ENCODE measurements at regions not wholly inside any gene's neighbourhood (a gene's known extent, or its start where the extent isn't known, plus 50 kb on each side); places are given as distances from the start of the nearest gene placed in this dataset.
"Not testable (repeated sequence)": the region's sequence is repeated elsewhere in the genome, so short reads cannot be mapped to it uniquely, and the experiment has no call there.

DNA sequence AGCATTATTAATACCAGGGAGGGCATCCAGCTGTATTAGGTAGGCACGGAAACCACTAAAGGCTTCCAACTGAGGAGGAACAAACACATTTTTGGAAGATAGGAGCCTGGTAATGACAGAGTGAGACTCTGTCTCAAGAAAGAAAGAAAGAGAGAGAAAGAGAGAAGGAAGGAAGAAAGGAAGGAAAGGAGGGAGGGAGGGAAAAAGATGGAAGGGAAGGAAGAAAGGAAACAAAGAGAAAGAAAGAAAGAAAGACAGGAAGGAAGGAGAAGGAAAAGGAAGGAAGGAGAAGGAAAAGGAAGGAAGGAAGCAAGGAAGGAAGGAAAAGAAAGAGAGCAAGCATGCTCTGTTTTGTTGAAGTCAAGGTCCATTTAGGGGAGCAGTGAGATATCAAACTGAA is 103.8 kb upstream of the RFX8 start:
- Mint-ChIP-seq H3K27ac (peak overlapping the region; percentile 40), H3K27me3 (no peaks in the 10 kb centered on the region), H3K36me3 (no peaks in the 10 kb centered on the region), H3K9me3 (peaks cover under 1% of the 10 kb centered on the region), H3K4me1 (no peaks in the 10 kb centered on the region), H3K4me3 (no peak overlapping the region)
- no peak for ATAC-seq

DNA sequence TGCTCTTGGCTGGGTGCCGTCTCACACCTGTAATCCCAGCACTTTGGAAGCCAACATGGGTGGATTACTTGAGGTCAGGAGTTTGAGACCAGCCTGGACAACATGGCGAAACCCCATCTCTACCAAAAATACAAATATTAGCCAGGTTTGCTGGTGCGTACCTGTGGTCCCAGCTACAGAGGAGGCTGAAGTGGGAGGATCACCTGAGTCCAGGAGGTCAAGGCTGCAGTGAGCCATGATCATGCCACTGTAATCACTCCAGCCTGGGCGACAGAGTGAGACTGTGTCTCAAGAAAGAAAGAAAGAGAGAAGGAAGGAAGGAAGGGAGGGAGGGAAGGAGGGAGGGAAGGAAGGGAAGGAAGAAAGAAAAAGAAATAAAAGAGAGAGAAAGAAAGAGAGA is 103.2 kb upstream of the RFX8 start:
- H3K27me3 Mint-ChIP-seq, H3K36me3 Mint-ChIP-seq, ATAC-seq, H3K9me3 Mint-ChIP-seq, H3K4me3 Mint-ChIP-seq, H3K4me1 Mint-ChIP-seq: not testable (repeated sequence)
- peak overlapping the region; percentile 40 for H3K27ac Mint-ChIP-seq

DNA sequence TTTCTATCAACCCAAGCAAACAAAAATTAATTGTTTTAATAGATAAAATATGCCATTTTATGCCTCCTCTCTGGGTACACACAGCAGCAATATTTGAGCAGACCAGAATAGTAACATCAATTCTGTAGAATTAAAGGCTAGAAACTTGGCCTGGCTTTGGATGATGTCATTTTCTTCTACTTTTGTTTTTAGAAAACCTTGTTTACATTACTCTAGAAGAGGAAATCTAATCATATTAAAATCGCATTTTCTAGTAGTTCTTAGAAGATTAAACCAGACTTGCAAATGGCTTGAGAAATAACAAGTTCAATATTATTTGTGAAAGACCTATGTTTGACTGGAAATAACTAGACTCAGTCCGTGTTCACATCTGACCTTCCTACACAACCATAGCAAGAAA is 102.3 kb upstream of the RFX8 start:
- no peak for ATAC-seq
- H3K4me3 Mint-ChIP-seq: no peak overlapping the region
- no peaks in the 10 kb centered on the region for H3K36me3 Mint-ChIP-seq
- no peaks in the 10 kb centered on the region for H3K4me1 Mint-ChIP-seq
- H3K27me3 Mint-ChIP-seq: no peaks in the 10 kb centered on the region
- H3K27ac Mint-ChIP-seq: no peak overlapping the region
- H3K9me3 Mint-ChIP-seq: no peaks in the 10 kb centered on the region

DNA sequence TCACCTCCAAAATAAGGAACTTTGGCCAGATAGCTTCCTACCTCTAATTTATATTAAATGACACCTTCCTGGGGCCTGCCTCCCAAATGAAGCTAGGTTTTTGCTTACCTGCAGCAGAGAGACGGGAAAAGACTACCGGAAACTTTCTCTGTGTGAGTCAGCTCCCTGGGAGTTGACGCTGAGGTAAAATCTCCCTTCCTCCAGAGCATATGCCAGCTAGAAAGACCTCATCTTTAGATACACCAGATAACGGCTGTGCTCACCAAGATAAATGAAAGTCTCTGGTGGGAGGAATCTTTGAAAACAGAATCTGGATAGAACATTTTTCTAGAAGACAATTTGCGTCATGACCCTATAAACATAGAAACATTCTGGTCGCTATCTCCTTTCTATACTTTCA is 99.7 kb upstream of the RFX8 start:
- Mint-ChIP-seq H3K36me3 (no peaks in the 10 kb centered on the region), H3K27me3 (no peaks in the 10 kb centered on the region), H3K27ac (no peak overlapping the region), H3K9me3 (no peaks in the 10 kb centered on the region), H3K4me1 (no peaks in the 10 kb centered on the region), H3K4me3 (no peak overlapping the region)
- no peak for ATAC-seq

DNA sequence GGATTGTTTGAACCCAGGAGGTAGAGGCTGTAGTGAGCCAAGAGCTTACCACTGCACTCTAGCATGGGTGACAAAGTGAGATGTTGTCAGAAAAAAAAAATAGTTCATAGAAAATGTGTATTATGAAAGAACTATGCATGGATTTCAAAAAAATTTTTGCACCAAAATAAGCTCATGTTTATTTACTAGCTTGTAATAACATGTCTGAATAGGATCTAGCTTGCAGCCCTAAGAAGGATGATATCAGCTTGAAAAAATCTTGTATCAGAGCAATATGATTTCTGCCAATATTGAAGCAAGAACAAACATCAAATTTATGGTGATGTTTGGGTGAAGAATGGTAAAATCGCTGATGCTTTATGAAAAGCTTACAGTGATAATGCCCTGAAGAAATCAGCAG is 97.0 kb upstream of the RFX8 start:
- H3K27ac Mint-ChIP-seq: no peak overlapping the region

DNA sequence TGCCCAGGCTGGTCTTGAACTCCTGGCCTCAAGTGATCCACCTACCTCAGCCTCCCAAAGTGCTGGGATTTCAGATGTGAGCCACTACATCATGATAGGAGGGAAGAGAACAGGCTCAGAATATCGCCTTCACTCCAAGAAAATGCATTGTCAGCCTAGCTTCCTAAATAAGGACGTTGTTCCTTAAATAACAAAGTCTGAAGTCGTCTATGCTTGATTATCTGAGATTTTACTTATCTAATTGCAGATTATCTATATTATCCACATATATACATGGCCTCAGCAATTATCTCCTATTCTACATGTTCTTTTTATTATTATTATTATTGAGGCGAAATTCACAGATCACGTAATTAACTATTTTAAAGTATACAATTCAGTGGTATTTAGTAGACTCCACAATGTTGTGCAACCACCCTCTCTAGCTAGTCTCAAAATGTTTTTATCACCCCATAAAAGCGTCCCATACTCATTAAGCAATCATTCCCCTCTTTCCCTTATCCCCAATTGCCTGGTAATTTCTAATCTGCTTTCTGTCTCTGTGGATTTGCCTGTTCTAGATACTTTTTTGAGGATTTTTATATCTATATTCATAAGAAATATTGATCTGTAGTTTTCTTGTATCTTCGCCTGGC is 95.1 kb upstream of the RFX8 start:
- Mint-ChIP-seq H3K4me3 (no peak overlapping the region), H3K9me3 (no peaks in the 10 kb centered on the region), H3K27me3 (peaks cover 2% of the 10 kb centered on the region), H3K27ac (no peak overlapping the region), H3K4me1 (no peaks in the 10 kb centered on the region), H3K36me3 (no peaks in the 10 kb centered on the region)
- no peak for ATAC-seq

More for the DNA sequence above, 97.0 kb upstream of the RFX8 start:
- no peak for ATAC-seq
- no peaks in the 10 kb centered on the region for H3K9me3 Mint-ChIP-seq
- no peaks in the 10 kb centered on the region for H3K4me1 Mint-ChIP-seq
- H3K27me3 Mint-ChIP-seq: no peaks in the 10 kb centered on the region
- no peaks in the 10 kb centered on the region for H3K36me3 Mint-ChIP-seq
- H3K4me3 Mint-ChIP-seq: no peak overlapping the region

DNA sequence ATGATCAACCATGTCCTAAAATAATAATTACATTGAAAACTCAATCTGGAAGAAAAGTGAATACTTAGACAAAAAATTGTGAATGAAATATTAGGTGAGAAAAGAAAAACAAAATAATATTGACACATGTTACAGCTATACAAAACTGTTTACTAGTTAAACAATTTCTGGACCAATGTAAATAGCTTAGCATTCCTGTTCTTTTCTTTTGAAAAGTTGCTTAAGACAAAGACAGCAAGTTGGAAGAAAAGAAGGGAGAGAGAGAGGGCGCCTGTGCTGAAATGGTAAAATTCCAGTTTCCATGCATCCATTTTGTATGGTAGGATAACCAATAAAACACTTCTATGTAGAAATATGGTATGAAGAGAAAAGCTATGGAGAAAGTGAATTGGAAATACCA is 94.1 kb upstream of the RFX8 start:
- Mint-ChIP-seq H3K4me3 (no peak overlapping the region), H3K4me1 (no peaks in the 10 kb centered on the region), H3K36me3 (no peaks in the 10 kb centered on the region), H3K9me3 (no peaks in the 10 kb centered on the region), H3K27me3 (peaks cover 12% of the 10 kb centered on the region), H3K27ac (no peak overlapping the region)
- ATAC-seq: no peak

DNA sequence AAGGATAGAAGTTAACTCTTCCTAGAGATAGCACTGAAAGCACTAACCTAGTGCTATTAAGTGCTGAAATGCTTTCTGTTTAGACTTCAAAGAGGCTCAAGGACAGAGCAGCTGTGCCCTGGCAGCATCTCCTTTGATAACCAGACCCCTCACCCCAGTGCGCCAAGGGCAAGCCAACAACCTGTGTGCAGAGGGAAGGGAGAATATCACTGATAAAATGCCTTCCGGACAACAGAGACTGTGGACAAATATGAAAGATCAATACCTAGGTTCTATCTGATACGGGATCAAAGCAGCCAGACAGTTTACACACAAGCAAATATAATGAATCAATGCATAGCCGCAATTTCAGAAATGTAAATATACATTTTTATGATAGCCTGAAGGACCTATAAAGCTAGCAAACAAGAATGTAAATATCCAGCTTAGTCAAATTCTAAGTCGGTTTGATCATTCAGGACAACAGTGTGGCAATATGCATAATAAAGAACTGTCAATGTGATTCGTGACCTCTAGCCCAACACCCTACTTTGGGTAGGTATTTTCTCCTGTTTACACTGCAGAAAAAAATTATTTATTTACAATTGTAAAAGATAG is 91.8 kb upstream of the RFX8 start:
- no peaks in the 10 kb centered on the region for H3K4me1 Mint-ChIP-seq
- no peak overlapping the region for H3K4me3 Mint-ChIP-seq
- no peak for ATAC-seq
- peaks cover 12% of the 10 kb centered on the region for H3K27me3 Mint-ChIP-seq
- H3K27ac Mint-ChIP-seq: no peak overlapping the region
- no peaks in the 10 kb centered on the region for H3K9me3 Mint-ChIP-seq
- no peaks in the 10 kb centered on the region for H3K36me3 Mint-ChIP-seq

DNA sequence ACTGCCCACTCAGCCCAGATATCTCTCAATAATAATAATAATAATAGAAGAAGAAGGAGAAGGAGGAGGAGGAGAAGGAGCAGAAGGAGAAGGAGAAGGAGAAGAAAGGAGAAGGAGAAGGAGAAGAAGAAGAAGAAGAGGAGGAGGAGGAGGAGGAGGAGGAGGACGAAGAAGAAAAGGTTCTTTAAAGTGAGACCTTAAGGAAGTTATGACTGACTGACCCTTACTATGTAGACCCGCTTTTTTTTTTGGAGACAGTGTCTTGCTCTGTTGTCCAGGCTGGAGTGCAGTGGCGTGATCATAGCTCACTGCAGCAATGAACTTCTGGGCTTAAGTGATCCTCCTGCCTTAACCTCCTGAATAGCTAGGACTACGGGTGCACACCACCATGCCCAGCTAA is 88.9 kb upstream of the RFX8 start:
- Mint-ChIP-seq H3K4me1 (peaks cover 9% of the 10 kb centered on the region), H3K27me3 (peaks cover 12% of the 10 kb centered on the region), H3K36me3 (no peaks in the 10 kb centered on the region), H3K9me3 (peaks cover 9% of the 10 kb centered on the region), H3K27ac (no peak overlapping the region), H3K4me3 (no peak overlapping the region)
- ATAC-seq: no peak

DNA sequence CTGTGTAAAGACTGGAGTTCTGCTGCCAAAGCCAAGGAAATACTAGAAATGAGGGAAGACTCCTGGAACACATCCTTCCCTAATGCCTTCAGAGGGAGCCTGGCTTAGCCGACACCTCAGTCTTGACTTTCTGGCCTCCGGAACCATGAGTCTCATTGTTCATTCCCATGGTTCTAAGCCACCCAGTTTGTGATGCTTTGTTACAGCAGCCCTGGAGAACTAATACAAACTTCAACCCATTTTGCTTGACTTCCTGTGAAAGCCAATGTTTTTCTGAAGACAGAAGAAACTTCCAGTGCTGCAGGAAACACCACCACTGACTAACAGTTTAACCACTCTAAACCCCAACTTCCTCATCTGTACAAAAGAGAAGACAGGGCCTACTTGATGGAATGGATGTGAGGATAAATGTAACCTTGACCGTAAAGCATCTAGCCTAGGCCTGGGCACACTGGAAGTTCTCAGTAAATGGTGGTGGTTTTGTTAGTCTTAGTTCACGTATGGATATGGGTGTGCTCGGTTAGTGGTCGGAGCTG is 85.9 kb upstream of the RFX8 start:
- peaks cover 12% of the 10 kb centered on the region for H3K27me3 Mint-ChIP-seq

DNA sequence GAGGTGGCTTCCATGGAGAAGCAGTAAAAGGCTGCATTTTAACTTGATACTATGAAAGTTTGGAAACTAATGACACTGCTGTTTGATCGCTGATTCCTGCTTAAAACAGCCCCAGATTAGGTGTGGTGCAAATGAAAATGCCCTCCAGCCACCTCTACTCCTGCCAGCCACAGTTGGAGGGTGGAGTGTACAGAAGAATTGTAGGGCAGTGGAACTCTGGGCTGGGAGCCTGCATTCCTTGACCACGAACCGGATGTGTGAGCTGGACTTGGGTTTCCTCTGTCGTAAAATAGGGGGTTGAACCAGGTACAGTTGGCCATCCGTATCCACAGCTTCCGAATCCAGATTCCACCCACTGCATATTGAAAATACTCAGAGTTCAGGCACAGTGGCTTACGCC is 84.6 kb upstream of the RFX8 start:
- H3K27ac Mint-ChIP-seq: no peak overlapping the region
- peaks cover 9% of the 10 kb centered on the region for H3K4me1 Mint-ChIP-seq
- H3K36me3 Mint-ChIP-seq: no peaks in the 10 kb centered on the region
- H3K27me3 Mint-ChIP-seq: peaks cover 5% of the 10 kb centered on the region
- H3K4me3 Mint-ChIP-seq: no peak overlapping the region
- no peak for ATAC-seq
- H3K9me3 Mint-ChIP-seq: peaks cover 9% of the 10 kb centered on the region

More for the DNA sequence above, 85.9 kb upstream of the RFX8 start:
- Mint-ChIP-seq H3K4me3 (no peak overlapping the region), H3K27ac (no peak overlapping the region), H3K4me1 (peaks cover 9% of the 10 kb centered on the region), H3K9me3 (peaks cover 9% of the 10 kb centered on the region), H3K36me3 (no peaks in the 10 kb centered on the region)
- no peak for ATAC-seq

DNA sequence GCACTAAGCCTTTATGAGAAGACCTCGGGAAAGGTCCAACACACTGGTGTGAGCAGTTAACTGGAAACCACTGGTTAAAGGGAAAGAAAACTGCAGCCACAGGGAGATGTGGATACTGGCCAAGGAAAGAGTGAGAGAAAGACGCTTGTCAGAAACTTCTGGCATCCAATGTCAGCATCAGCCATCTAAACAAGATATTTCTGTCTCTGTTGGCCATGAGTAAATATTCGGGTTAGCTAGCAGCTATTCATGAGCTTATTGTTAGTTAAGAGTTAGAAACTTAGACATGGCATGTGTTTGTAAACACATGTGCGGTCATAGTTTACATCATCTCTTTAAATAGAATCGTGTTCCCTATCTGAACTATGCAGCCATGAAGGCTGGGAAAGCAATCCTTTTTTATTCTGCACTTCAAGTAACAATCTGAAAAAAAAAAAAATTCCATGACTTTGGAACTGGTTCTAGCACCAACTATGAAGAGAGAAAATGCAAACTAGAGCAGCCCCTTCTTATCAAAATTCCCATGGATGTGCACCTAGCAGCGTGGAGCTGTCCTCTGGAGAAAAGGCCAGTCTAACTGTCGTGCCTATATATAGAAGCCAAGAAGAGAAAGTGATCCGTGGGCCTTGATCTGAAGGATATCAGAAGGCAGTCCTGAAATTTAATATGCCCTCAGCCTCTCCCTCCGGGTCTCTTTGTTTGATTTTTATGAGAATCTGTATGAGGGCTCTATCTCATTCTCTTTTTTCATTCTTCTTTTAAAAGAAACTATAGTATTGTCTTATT is 84.0 kb upstream of the RFX8 start:
- H3K27me3 Mint-ChIP-seq: no peaks in the 10 kb centered on the region
- ATAC-seq: no peak
- no peak overlapping the region for H3K4me3 Mint-ChIP-seq
- H3K9me3 Mint-ChIP-seq: peaks cover 9% of the 10 kb centered on the region
- no peaks in the 10 kb centered on the region for H3K36me3 Mint-ChIP-seq
- H3K27ac Mint-ChIP-seq: no peak overlapping the region
- H3K4me1 Mint-ChIP-seq: peaks cover 9% of the 10 kb centered on the region

DNA sequence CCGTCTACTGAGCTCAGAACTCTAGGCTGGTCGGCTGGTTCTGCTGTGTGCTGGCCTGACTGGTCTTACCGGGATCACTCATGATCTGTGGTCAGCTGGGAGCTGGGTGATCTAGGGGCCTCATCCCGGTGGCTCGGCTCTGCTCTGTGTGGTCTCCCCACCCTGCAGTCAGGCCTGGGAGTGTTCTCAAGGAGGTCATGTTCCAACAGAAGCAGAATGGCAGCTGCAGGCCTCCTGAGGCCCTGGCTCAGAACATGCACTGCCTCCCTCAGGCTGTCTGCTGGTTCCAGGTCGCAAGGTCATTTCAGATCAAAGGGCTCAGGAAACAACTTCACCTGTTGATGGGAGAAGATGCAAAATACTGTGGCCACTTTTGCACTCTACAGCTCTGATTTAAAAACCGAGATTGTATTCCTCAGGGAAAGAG is 81.1 kb upstream of the RFX8 start:
- no peak overlapping the region for H3K27ac Mint-ChIP-seq
- no peaks in the 10 kb centered on the region for H3K36me3 Mint-ChIP-seq
- peaks cover 5% of the 10 kb centered on the region for H3K4me1 Mint-ChIP-seq
- no peak for ATAC-seq
- no peaks in the 10 kb centered on the region for H3K27me3 Mint-ChIP-seq
- peaks cover 7% of the 10 kb centered on the region for H3K9me3 Mint-ChIP-seq
- no peak overlapping the region for H3K4me3 Mint-ChIP-seq

DNA sequence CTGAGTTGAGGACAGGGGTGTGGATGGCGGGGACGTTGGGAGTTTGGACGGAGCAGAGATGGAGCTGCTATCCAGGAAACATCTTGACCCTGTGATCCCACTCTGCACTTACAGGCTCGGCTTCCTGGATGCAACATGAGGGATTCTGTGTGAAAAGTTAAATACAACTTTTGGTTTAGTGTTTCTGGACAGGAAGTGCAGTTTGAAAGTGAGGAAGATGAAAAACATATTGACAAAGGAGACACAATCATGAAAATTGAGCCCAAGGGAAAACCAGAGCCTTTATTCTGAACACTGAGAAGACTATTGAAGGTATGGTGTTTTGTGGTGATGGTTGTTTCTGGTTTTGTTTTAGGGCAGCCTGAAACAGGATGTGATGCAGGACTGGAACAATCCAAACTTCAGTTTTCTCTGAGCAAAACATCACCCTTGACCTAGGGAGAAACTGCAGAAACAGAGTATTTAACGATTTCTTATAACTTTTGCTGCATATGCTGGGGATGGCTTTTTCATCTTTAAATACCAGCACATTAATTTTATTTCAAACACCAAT is 76.5 kb upstream of the RFX8 start:
- no peak for ATAC-seq
- Mint-ChIP-seq H3K27ac (no peak overlapping the region), H3K4me1 (no peaks in the 10 kb centered on the region), H3K9me3 (no peaks in the 10 kb centered on the region), H3K27me3 (no peaks in the 10 kb centered on the region), H3K4me3 (no peak overlapping the region), H3K36me3 (no peaks in the 10 kb centered on the region)

DNA sequence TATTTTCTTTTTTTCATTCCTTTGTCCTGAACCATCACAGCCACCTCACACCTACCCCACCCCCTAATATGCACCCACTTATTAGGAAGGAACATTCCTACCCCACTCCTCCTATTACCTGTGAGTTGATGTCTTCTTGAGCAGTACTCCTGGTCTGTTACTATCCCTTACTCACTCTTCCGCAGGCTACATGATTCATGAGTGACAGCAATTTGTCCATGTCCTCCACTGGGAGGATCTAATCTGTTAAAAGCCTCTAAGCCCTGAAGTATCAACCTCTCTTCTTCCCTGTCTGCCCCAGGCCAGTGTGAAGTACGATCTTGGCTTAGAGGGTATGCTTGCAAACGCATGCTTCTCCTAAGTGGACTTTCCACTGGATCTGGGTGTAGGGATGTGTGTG is 75.6 kb upstream of the RFX8 start:
- no peak for ATAC-seq
- Mint-ChIP-seq H3K9me3 (no peaks in the 10 kb centered on the region), H3K4me1 (no peaks in the 10 kb centered on the region), H3K4me3 (no peak overlapping the region), H3K27me3 (no peaks in the 10 kb centered on the region), H3K36me3 (no peaks in the 10 kb centered on the region), H3K27ac (no peak overlapping the region)
